Stomach (tissue), 4 donors: ENCODE measurements at regions not wholly inside any gene's neighbourhood (a gene's known extent, or its start where the extent isn't known, plus 50 kb on each side); places are given as distances from the start of the nearest gene placed in this dataset.

ENCODE experiments used
- POLR2A ChIP-seq, 4 donors: fragments of 450-650 bp; IDR thresholded peaks; one replicate each; pipeline ENCODE4 v1.6.1; 2016; ENCODE audit warnings: antibody characterized with exemption in 4 of 4, control low read depth in 2 of 4, mild to moderate bottlenecking in 1 of 4, moderate library complexity in 1 of 4
- TF ChIP-seq, protein P1 (sequence below), 7 experiments: fragments of 450-650 bp in 4 of 7; fragments of 200-600 bp in 3 of 7; sonication (generic) in 3 of 7; IDR thresholded peaks; one replicate each; pipeline ENCODE4 v1.5.1; 2016 to 2019; ENCODE audit warnings: antibody characterized with exemption in 7 of 7, control low read depth in 2 of 7, mild to moderate bottlenecking in 1 of 7

- TF ChIP-seq POLR2A (IDR thresholded peaks at IDR 0.05) = no peak
- TF ChIP-seq, protein P1, sequence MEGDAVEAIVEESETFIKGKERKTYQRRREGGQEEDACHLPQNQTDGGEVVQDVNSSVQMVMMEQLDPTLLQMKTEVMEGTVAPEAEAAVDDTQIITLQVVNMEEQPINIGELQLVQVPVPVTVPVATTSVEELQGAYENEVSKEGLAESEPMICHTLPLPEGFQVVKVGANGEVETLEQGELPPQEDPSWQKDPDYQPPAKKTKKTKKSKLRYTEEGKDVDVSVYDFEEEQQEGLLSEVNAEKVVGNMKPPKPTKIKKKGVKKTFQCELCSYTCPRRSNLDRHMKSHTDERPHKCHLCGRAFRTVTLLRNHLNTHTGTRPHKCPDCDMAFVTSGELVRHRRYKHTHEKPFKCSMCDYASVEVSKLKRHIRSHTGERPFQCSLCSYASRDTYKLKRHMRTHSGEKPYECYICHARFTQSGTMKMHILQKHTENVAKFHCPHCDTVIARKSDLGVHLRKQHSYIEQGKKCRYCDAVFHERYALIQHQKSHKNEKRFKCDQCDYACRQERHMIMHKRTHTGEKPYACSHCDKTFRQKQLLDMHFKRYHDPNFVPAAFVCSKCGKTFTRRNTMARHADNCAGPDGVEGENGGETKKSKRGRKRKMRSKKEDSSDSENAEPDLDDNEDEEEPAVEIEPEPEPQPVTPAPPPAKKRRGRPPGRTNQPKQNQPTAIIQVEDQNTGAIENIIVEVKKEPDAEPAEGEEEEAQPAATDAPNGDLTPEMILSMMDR (IDR thresholded peaks at IDR 0.05) = no peak
Observed at GRCh38 chr2:225169396-225169795, 127.1 kb upstream of the DOCK10 start.
